HEK293 (cell line): ENCODE measurements at regions not wholly inside any gene's neighbourhood (a gene's known extent, or its start where the extent isn't known, plus 50 kb on each side); places are given as distances from the start of the nearest gene placed in this dataset.

Source experiments
- CTCF ChIP-seq: fragments of 450-650 bp; formaldehyde crosslinking; IDR thresholded peaks from 2 replicates; pipeline ENCODE4 v1.5.1; 2016; ENCODE audit warnings: missing biosample characterization, missing genetic modification characterization
- KLF9 ChIP-seq: fragments of 450-650 bp; formaldehyde crosslinking; IDR thresholded peaks from 2 replicates; pipeline ENCODE4 v1.5.1; 2016; ENCODE audit warnings: missing biosample characterization, missing genetic modification characterization, low read depth
- RBAK ChIP-seq: fragments of 450-650 bp; formaldehyde crosslinking; IDR thresholded peaks from 2 replicates; pipeline ENCODE4 v1.5.1; 2016; ENCODE audit warnings: missing biosample characterization, missing genetic modification characterization
- ZFP37 ChIP-seq: fragments of 450-650 bp; formaldehyde crosslinking; IDR thresholded peaks from 2 replicates; pipeline ENCODE4 v1.5.1; 2016; ENCODE audit warnings: missing biosample characterization, missing genetic modification characterization
- ZNF121 ChIP-seq: fragments of 450-650 bp; formaldehyde crosslinking; IDR thresholded peaks from 2 replicates; pipeline ENCODE4 v1.5.1; 2016; ENCODE audit warnings: missing biosample characterization, missing genetic modification characterization
- ZNF610 ChIP-seq: fragments of 450-650 bp; formaldehyde crosslinking; IDR thresholded peaks from 2 replicates; pipeline ENCODE4 v1.5.1; 2016; ENCODE audit warnings: missing biosample characterization, missing genetic modification characterization, borderline replicate concordance

- TF ChIP-seq ZNF610 (tag by site-specific recombination) (no peak), ZFP37 (no peak), CTCF (tag by site-specific recombination) (no peak), KLF9 (tag by site-specific recombination) (no peak), RBAK (no peak), ZNF121 (no peak)
These were observed 287.5 kb downstream of the GLRX3 start for GRCh38 chr10:130423455-130424305.
